H9 (cell line): ENCODE measurements at regions not wholly inside any gene's neighbourhood (a gene's known extent, or its start where the extent isn't known, plus 50 kb on each side); places are given as distances from the start of the nearest gene placed in this dataset.
A peak's percentile ranks its signal among the peaks of the same experiment; 100 is the strongest.

Source experiments
- DNase-seq: peaks from one replicate; pipeline ENCODE4 v3.0.0-alpha.2; 2017
- H2AFZ ChIP-seq: one replicate; pipeline ENCODE4 v1.6.1; 2013; ENCODE audit warnings: mild to moderate bottlenecking, low read length, control low read depth, moderate library complexity
- H2AK5ac ChIP-seq: 2 replicates; pipeline ENCODE4 v1.6.1; 2013; ENCODE audit warnings: low read length, control low read depth, mixed read lengths; ENCODE audit not compliant: insufficient read length
- H2BK120ac ChIP-seq: one replicate; pipeline ENCODE4 v1.6.1; 2013; ENCODE audit warnings: low read depth, mild to moderate bottlenecking, low read length, control low read depth, inconsistent platforms; ENCODE audit not compliant: poor library complexity, severe bottlenecking
- H2BK12ac ChIP-seq: 2 replicates; pipeline ENCODE4 v1.6.1; 2013; ENCODE audit warnings: low read length, control low read depth, mixed read lengths, low read depth; ENCODE audit not compliant: insufficient read length
- H2BK15ac ChIP-seq: 2 replicates; pipeline ENCODE4 v1.6.1; 2013; ENCODE audit warnings: low read depth, low read length, control low read depth
- H2BK20ac ChIP-seq: one replicate; pipeline ENCODE4 v1.6.1; 2013; ENCODE audit warnings: low read depth, mild to moderate bottlenecking, low read length, control low read depth, inconsistent platforms; ENCODE audit not compliant: poor library complexity, severe bottlenecking
- H2BK5ac ChIP-seq: 2 replicates; pipeline ENCODE4 v1.6.1; 2013; ENCODE audit warnings: low read length, control low read depth, mixed read lengths; ENCODE audit not compliant: insufficient read length
- H3K14ac ChIP-seq: 2 replicates; pipeline ENCODE4 v1.6.1; 2013; ENCODE audit warnings: low read length, control low read depth; ENCODE audit not compliant: insufficient read depth
- H3K18ac ChIP-seq: 2 replicates; pipeline ENCODE4 v1.6.1; 2013; ENCODE audit warnings: low read depth, mild to moderate bottlenecking, mixed read lengths, low read length, control low read depth; ENCODE audit not compliant: insufficient read length
- H3K23ac ChIP-seq: 2 replicates; pipeline ENCODE4 v1.6.1; 2013; ENCODE audit warnings: low read length, control low read depth, mixed read lengths, low read depth; ENCODE audit not compliant: insufficient read length
- H3K23me2 ChIP-seq: 2 replicates; pipeline ENCODE4 v1.6.1; 2013; ENCODE audit warnings: low read depth, mild to moderate bottlenecking, mixed read lengths, low read length, control low read depth; ENCODE audit not compliant: insufficient read length, poor library complexity, severe bottlenecking
- H3K27ac ChIP-seq: 2 replicates; pipeline ENCODE4 v1.5.1; 2013; ENCODE audit warnings: low read length, control low read depth, mixed read lengths, low read depth; ENCODE audit not compliant: insufficient read length
- H3K27me3 ChIP-seq: 2 replicates; pipeline ENCODE4 v1.6.1; 2013; ENCODE audit warnings: low read length, control low read depth, inconsistent platforms; ENCODE audit not compliant: insufficient read depth
- H3K4ac ChIP-seq: 2 replicates; pipeline ENCODE4 v1.6.1; 2013; ENCODE audit warnings: low read depth, mild to moderate bottlenecking, control low read depth, inconsistent platforms, low read length, moderate library complexity
- H3K4me1 ChIP-seq: 2 replicates; pipeline ENCODE4 v1.6.1; 2013; ENCODE audit warnings: low read length, control low read depth, inconsistent platforms; ENCODE audit not compliant: insufficient read depth
- H3K4me2 ChIP-seq: 2 replicates; pipeline ENCODE4 v1.6.1; 2013; ENCODE audit warnings: low read length, control low read depth, mixed read lengths; ENCODE audit not compliant: insufficient read length, insufficient read depth
- H3K56ac ChIP-seq: 2 replicates; pipeline ENCODE4 v1.6.1; 2013; ENCODE audit warnings: low read depth, mild to moderate bottlenecking, mixed read lengths, low read length, control low read depth; ENCODE audit not compliant: insufficient read length
- H3K79me1 ChIP-seq: 2 replicates; pipeline ENCODE4 v1.6.1; 2013; ENCODE audit warnings: low read depth, mild to moderate bottlenecking, moderate library complexity, low read length, control low read depth, inconsistent platforms; ENCODE audit not compliant: insufficient read depth, poor library complexity, severe bottlenecking
- H3K79me2 ChIP-seq: 2 replicates; pipeline ENCODE4 v1.6.1; 2013; ENCODE audit warnings: low read length, control low read depth, inconsistent platforms; ENCODE audit not compliant: insufficient read depth
- H3K9ac ChIP-seq: 2 replicates; pipeline ENCODE4 v1.6.1; 2013; ENCODE audit warnings: low read length, control low read depth, mixed read lengths; ENCODE audit not compliant: insufficient read length; ENCODE audit errors: extremely low read depth
- H3K9me3 ChIP-seq: one replicate; pipeline ENCODE4 v1.6.1; 2013; ENCODE audit warnings: low read depth, low read length, inconsistent platforms; ENCODE audit not compliant: control insufficient read depth
- H3T11ph ChIP-seq: one replicate; pipeline ENCODE4 v1.6.1; 2013; ENCODE audit warnings: mild to moderate bottlenecking, low read length, control low read depth, inconsistent platforms
- H4K20me1 ChIP-seq: one replicate; pipeline ENCODE4 v1.6.1; 2013; ENCODE audit not compliant: control insufficient read depth, insufficient read length, insufficient read depth
- H4K5ac ChIP-seq: 2 replicates; pipeline ENCODE4 v1.6.1; 2013; ENCODE audit warnings: low read depth, mild to moderate bottlenecking, mixed read lengths, low read length, control low read depth; ENCODE audit not compliant: insufficient read length
- H4K8ac ChIP-seq: replicated peaks from 2 replicates; pipeline ENCODE4 v1.6.1; 2013; ENCODE audit warnings: low read length, control low read depth, mixed read lengths, low read depth; ENCODE audit not compliant: insufficient read length
- H4K91ac ChIP-seq: 2 replicates; pipeline ENCODE4 v1.6.1; 2013; ENCODE audit warnings: low read depth, mild to moderate bottlenecking, moderate library complexity, mixed read lengths, low read length, control low read depth; ENCODE audit not compliant: insufficient read length
- H3K27ac Mint-ChIP-seq, 3 experiments: 2 replicates in 2 of 3; 3 replicates in 1 of 3; pipeline ENCODE4 v1.8.0; 2020 to 2021; ENCODE audit warnings: mixed read lengths in 3 of 3, mild to moderate bottlenecking in 1 of 3, moderate library complexity in 1 of 3
- H3K27me3 Mint-ChIP-seq: 2 replicates; pipeline ENCODE4 v1.8.0; 2021; ENCODE audit warnings: low read depth, mild to moderate bottlenecking, moderate library complexity, mixed read lengths
- H3K36me3 Mint-ChIP-seq, 3 experiments: 2 replicates in 2 of 3; 3 replicates in 1 of 3; pipeline ENCODE4 v1.8.0; 2020 to 2021; ENCODE audit warnings: low read depth in 3 of 3, mixed read lengths in 3 of 3; ENCODE audit not compliant: insufficient read depth in 1 of 3
- H3K4me1 Mint-ChIP-seq, 2 experiments: 2 replicates each; pipeline ENCODE4 v1.8.0; 2020; ENCODE audit warnings: mixed read lengths in 2 of 2
- H3K4me3 Mint-ChIP-seq, 2 experiments: 2 replicates in 1 of 2; 3 replicates in 1 of 2; pipeline ENCODE4 v1.8.0; 2020 to 2021; ENCODE audit warnings: mild to moderate bottlenecking in 2 of 2, mixed read lengths in 2 of 2, moderate library complexity in 1 of 2
- H3K9me3 Mint-ChIP-seq, 2 experiments: 2 replicates in 1 of 2; 3 replicates in 1 of 2; pipeline ENCODE4 v1.8.0; 2020; ENCODE audit warnings: mild to moderate bottlenecking in 2 of 2, mixed read lengths in 2 of 2, moderate library complexity in 1 of 2
- WGBS: extraction: QIAGEN DNeasy Blood & Tissue Kit; methylation state at CpG from one replicate; pipeline ENCODE4 v1.1.7; 2013; ENCODE audit warnings: missing lambda C conversion rate, low lambda C conversion rate, mixed read lengths; ENCODE audit not compliant: insufficient read length; ENCODE audit errors: extremely low coverage; 5-methylcytosine and 5-hydroxymethylcytosine counted together
- TF ChIP-seq, protein P1 (sequence below): fragments of 200-600 bp; sonication (generic); conservative IDR thresholded peaks from 3 replicates; pipeline ENCODE4 v1.8.0; 2021; ENCODE audit warnings: antibody characterized with exemption, mild to moderate bottlenecking

- Histone ChIP-seq H4K5ac (no peak overlapping the region), H4K20me1 (no peaks in the 10 kb centered on the region), H2BK20ac (no peak overlapping the region), H3K9ac (no peak overlapping the region), H2AFZ (no peak overlapping the region), H3K27me3 (no peaks in the 10 kb centered on the region), H2AK5ac (no peak overlapping the region), H3K4ac (no peak overlapping the region), H3K79me2 (no peaks in the 10 kb centered on the region), H3K56ac (no peak overlapping the region), H3K23ac (no peak overlapping the region), H3K27ac (no peak overlapping the region), H4K8ac (no peak overlapping the region), H3K9me3 (no peaks in the 10 kb centered on the region), H2BK15ac (no peak overlapping the region), H3T11ph (no peak overlapping the region), H3K4me1 (peaks cover 5% of the 10 kb centered on the region; the same call in 1 of the 2 replicates), H4K91ac (no peak overlapping the region), H3K79me1 (no peaks in the 10 kb centered on the region), H3K14ac (no peak overlapping the region), H3K4me2 (no peak overlapping the region), H3K23me2 (no peaks in the 10 kb centered on the region), H2BK120ac (no peak overlapping the region), H3K18ac (no peak overlapping the region), H2BK5ac (no peak overlapping the region), H2BK12ac (no peak overlapping the region)
- H3K36me3 Mint-ChIP-seq: no peaks in the 10 kb centered on the region; a peak in 2 of 7 replicates
- no peaks in the 10 kb centered on the region; a peak in 1 of 5 replicates for H3K9me3 Mint-ChIP-seq
- peak overlapping the region in 1 of 3 experiments; percentile 10; a peak in 1 of 7 replicates for H3K27ac Mint-ChIP-seq
- H3K4me1 Mint-ChIP-seq: peaks cover 16 to 28% of the 10 kb centered on the region in 2 experiments
- no peak for DNase-seq
- H3K4me3 Mint-ChIP-seq: no peak overlapping the region
- peaks cover 7% of the 10 kb centered on the region for H3K27me3 Mint-ChIP-seq
- no CpG with 5 or more reads among the region's 7 CpGs for WGBS
- TF ChIP-seq, protein P1, sequence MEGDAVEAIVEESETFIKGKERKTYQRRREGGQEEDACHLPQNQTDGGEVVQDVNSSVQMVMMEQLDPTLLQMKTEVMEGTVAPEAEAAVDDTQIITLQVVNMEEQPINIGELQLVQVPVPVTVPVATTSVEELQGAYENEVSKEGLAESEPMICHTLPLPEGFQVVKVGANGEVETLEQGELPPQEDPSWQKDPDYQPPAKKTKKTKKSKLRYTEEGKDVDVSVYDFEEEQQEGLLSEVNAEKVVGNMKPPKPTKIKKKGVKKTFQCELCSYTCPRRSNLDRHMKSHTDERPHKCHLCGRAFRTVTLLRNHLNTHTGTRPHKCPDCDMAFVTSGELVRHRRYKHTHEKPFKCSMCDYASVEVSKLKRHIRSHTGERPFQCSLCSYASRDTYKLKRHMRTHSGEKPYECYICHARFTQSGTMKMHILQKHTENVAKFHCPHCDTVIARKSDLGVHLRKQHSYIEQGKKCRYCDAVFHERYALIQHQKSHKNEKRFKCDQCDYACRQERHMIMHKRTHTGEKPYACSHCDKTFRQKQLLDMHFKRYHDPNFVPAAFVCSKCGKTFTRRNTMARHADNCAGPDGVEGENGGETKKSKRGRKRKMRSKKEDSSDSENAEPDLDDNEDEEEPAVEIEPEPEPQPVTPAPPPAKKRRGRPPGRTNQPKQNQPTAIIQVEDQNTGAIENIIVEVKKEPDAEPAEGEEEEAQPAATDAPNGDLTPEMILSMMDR: no peak
Observed at GRCh38 chr12:111150360-111150759, 218.5 kb downstream of the PHETA1 start.
